Embryonic facial prominence (tissue), 1 donor: ENCODE measurements at regions not wholly inside any gene's neighbourhood (a gene's known extent, or its start where the extent isn't known, plus 50 kb on each side); places are given as distances from the start of the nearest gene placed in this dataset.
"Not testable (repeated sequence)": the region's sequence is repeated elsewhere in the genome, so short reads cannot be mapped to it uniquely, and the experiment has no call there.

ENCODE experiments used
- DNase-seq: peaks from one replicate; pipeline ENCODE4 v3.0.0-alpha.2; 2016; ENCODE audit errors: extremely low spot score

DNA sequence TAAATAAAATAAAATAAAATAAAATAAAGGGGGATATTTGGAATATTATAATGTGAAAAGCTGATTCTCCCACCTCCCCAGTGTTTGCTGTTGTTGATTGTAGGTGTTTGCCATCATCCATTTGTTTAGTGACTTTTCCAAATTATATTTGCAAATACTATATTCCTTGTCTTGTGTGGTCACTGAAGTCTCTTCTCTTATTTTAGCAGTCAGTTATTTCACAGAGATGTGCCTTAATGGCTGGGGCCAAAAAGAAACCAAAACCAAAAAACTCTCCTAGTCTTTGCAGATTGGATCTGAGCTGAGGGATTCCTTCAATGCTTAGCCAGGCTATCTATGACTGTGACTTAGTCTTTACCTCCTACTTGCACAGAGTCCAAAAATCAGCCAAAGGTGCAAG, 70.9 kb upstream of the ZNF169 start:
- no peak for DNase-seq

DNA sequence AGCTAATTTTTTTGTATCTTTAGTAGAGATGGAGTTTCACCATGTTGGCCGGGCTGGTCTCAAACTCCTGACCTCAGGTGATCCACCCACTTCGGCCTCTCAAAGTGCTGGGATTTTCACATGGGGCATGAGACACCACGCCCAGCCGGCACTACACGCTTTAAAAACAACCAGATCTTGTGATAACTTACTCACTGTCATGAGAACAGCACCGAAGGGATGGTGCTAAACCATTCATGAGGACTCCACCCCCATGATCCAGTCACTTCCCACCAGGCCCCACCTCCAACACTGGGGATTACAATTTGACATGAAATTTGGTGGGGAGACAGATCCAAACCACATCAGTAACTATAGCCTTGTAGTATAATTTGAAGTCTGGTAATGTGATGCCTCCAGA, 67.4 kb upstream of the ZNF169 start:
- DNase-seq, result not testable (repeated sequence)

DNA sequence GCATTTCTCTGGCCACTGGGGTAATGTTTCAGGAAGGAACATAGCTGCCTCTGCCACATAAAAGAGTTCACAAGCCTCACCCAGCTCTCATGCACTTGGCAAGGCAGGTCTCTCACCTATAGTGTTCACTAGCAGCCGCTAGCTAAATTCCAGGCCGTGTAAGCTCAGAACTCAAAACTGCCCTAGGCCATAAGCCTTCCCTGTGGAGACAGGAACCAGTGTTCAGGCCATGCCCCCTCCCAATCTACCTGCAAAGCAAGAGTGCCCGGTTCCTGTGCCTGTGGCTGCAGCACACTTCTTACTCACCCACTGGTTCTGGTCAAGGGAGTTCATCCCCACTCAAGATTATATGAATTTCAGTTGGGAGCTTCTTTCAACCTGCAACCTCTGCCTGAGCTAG, 60.7 kb upstream of the ZNF169 start:
- DNase-seq, result no peak

DNA sequence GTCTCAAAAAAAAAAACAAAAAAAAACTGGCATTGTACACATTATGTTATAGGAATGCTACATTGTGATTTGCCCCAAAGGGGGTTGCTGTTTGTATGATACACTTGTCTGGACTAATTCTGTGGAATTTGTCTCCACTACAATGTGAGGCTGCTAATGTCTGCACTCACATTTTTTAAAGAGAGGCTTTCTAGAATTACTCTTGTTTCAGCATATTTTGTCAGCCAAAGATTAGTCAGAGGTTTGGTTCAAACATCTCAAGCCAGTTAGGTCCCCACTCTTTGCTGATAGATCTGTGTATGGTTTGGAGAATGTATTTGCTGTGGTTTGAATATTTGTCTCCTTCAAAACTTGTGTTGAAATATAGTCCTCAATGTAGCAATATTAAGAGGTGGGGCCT, 59.3 kb upstream of the ZNF169 start:
- no peak for DNase-seq

DNA sequence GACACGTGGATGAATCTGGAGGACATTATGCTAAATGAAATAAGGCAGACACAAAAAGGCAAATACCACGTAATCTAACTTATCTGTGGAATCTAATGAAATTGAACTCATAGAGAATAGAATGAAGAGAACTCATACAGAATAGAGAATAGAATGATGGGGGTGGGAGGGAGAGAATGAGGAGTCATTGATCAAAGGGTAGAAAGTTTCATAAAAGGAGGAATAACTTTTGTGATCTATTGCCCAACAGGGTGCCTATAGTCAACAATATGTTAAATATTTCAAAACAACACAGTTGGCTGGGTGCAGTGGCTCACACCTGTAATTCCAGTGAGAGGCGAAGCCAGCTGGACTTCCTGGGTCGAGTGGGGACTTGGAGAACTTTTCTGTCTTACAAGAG, 54.9 kb upstream of the ZNF169 start:
- DNase-seq, result no peak

DNA sequence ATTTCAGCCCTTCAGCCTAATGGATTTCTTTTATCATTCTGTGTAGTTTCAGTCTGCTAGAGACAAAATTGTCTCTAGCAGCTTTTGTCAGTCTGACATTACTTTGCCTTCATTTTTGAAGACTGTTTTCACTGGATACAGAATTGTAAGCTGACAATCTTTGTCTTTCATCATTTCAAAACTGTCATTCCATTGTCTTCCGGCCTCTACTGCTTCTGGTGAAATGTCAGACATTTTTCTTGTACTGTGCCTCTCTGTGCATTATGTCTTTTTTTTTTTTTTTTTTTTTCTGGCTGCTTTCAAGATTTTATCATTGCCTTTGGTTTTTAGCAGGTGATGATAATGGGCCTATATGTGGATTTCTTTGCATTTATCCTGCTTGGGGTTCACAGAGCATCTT, 51.3 kb upstream of the ZNF169 start:
- DNase-seq, result no peak
